Umbilical cord (tissue), 1 donor: ENCODE measurements at regions not wholly inside any gene's neighbourhood (a gene's known extent, or its start where the extent isn't known, plus 50 kb on each side); places are given as distances from the start of the nearest gene placed in this dataset.
"Not testable (repeated sequence)": the region's sequence is repeated elsewhere in the genome, so short reads cannot be mapped to it uniquely, and the experiment has no call there.

Experiments used
- DNase-seq: peaks from one replicate; pipeline ENCODE4 v3.0.0-alpha.2; 2015; ENCODE audit warnings: low spot score

DNA sequence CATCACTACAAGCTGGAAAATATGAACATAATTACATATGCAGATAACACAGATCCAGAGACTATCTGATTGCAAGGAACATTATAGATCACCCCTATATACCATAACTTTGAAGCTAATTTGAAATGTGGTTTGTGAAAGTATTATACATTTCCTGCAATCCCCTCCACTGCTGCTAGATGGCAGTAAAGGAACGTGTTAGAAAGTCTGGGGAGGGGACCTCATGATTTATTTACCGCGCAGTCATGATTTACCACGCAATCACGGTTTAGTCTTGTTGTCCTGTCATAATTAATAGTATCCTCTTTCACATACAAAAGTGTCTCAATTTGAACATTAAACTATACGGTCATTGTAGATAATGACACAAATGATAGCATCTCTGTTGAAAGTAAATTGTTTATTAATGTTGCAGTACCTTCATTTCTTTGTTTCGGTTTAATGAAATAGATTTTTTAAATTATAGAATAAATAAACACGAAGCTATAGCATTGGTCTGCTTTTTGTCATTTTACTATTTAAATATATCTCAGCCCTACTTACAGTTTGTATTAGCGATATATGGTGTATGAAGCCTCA lies 145.3 kb upstream of the PRSS1 start:
- DNase-seq: peak; percentile 51

DNA sequence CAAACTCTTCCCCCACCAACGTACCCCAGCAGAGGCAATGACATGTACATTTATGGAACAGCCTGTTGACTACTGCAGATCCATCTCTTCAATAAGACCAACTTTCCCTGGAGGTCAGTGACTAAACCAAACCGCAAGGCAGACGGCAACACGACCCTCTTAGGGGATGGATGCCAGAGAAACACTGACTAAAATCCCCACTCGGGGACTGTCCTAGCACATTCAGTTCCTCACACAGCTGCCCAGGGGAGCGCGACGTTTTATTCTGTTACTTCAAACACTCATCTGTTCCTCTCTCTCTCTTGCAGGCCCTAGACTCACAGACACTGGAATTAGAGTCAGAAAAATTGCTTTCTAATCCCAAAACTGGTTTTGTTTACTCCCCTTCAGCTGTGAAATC lies 146.5 kb upstream of the PRSS1 start:
- DNase-seq: no peak

DNA sequence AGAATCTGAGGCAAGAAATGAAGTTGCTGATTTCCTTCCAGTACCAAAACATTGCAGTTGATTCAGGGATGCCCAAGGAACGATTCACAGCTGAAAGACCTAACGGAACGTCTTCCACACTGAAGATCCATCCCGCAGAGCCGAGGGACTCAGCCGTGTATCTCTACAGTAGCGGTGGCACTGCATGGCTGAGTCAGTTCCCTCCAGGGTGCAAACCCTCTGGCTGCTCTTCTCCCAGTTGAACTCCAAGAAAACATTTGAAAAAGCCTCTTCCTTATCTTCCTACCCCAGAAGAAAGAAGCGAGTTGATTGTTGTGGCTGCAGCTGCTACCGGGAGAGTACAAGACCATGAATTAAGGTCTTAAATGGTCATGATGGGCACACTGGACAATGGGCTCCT lies 147.1 kb upstream of the PRSS1 start:
- no peak for DNase-seq

DNA sequence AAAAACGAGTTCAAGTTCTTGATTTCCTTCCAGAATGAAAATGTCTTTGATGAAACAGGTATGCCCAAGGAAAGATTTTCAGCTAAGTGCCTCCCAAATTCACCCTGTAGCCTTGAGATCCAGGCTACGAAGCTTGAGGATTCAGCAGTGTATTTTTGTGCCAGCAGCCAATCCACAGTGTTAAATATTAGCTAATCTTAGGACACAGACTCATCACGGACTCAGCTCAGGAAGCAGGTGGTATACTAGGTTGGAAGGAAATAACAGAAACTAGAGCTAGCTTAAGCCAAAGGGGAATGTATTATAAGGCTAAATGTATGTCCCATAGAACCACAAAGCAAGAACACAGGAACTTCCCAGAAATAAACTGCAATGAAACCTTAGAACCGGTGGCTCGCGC lies 151.0 kb upstream of the PRSS1 start:
- DNase-seq: no peak

DNA sequence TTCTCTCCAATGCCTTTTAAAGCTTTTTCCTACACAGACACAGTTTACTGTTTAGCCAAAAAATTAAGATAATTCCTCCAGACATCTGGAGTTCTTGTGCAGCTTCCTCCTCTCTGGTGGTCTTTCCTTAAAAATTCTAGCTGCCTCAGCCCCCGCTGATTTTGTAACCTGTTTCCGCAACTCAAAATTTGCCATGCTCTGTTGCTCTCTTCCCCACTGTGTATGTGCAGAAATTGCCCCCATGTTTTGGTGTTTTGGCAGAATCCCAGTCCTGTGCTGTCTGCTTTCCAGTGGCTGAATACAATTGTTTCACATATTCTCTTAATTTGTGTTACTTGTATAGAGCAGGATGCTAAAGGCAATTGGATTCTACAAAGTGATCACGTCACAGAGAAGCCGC lies 151.7 kb upstream of the PRSS1 start:
- no peak for DNase-seq

DNA sequence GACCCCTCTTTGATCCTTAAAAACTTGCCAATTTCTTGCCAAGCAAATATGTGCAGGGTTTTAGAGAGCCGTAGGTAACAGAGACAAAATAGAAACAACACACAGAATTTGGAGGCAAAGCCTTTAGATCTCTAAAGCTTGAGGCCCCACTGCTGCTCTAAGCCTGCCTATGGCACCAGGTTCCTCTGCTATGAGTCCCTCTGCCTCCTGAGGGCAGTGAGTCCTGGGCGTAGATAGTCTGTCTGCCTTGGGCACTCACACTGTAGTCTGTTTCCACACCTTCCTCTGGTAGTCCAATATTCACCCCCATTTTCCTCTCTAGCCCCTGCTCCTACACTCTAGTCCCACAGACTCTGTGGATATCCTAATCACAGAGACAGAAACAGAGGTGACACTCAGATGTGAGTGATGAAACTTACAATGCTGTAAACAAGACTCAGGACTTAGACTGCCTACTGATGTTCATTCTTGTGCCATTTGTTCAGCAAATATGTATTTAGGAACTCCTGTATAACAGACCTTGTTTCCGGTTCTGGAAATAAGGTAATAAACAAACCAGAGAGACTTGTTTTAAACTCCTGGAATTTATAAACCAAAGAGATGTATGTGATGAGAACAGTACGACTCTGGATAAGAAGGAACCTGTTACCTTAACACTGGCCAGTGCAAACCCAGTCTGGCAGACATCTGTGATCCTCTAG lies 153.3 kb upstream of the PRSS1 start:
- DNase-seq: no peak

DNA sequence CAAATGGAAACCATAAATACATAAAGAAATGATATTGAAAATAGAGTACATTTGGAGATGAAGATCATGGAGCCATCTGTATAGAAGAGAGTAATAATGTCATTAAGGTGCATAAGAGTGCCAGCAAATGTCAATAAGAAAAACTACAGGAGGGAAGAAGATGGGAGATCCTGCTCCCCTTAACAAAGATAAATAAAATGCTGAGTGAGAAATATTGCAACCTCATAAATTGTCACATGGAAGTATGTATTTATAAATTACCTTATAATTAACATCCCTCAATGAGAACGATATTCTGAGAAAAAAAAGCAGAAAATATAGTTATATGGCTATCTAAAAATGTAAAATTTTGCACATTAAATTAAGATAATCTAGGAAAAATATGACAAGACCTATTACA lies 155.2 kb upstream of the PRSS1 start:
- no peak for DNase-seq

DNA sequence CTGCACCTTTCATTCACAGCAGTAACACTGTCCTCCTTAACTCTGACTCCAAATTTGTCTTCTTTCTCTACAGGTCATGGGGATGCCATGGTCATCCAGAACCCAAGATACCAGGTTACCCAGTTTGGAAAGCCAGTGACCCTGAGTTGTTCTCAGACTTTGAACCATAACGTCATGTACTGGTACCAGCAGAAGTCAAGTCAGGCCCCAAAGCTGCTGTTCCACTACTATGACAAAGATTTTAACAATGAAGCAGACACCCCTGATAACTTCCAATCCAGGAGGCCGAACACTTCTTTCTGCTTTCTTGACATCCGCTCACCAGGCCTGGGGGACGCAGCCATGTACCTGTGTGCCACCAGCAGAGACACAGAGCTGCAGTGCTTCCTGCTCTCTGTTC lies 156.2 kb upstream of the PRSS1 start:
- DNase-seq: no peak

DNA sequence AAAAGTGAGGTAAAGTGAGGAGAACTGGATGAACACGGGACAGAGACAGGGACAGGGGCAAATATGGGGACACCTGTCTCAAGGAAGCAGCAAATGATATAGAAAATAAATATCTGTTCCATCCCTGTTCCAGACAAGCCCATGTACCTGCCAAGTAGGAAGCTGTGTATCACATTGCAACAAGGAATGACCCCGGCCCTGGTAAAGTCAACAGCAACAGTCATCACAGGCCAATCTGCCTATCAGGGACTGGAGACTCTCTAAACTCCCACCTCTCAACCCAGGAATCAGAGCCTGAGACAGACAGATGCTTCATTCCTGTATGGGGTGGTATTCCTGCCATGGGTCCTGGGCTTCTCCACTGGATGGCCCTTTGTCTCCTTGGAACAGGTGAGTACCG lies 156.6 kb upstream of the PRSS1 start:
- DNase-seq: no peak

DNA sequence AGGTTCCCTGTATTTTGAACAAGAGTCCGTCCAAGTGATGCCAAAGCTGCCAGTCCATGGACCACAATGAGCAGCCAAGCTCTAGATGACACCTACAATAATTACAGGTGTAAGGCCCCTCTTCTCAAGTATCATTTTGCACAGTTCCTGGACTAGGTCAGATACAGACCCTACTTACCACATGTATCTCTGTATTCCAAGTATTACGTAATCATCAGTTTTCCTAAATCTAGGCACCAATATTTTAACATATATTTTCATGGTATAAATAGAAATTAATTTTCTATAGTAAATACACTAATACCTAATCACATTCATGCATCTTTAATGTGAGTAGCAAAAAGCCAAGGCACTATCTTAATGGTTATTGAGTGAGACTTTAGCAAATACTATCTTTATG lies 157.0 kb upstream of the PRSS1 start:
- DNase-seq: no peak

DNA sequence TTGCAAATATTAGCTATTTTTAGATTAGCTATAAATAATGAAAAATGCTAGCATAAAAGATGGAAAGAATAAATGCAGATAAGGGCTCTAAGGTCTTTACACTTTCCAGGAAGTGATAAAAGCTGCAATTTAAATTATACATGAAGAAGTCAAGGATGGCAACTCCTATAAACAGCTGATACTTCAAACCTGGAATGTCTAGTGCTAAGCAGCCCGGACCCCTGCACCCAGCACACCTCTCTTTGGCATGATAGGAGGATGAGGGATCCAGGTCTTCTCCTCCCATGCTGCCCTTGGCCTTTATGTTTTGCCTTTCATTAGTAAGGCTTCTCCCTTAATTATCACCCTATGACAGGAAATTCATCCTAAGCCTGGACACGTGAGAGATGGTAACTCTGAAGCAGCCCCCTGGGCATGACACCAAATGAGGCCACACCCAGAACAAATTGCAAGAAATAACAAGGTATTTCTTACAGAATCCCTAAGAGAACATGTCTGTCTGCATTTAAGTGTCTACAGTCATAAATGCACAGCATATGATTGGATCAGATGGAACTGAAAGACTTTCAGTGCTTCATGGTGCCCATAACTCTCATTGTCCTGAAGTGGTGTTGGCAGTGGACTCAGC lies 158.3 kb upstream of the PRSS1 start:
- no peak for DNase-seq

DNA sequence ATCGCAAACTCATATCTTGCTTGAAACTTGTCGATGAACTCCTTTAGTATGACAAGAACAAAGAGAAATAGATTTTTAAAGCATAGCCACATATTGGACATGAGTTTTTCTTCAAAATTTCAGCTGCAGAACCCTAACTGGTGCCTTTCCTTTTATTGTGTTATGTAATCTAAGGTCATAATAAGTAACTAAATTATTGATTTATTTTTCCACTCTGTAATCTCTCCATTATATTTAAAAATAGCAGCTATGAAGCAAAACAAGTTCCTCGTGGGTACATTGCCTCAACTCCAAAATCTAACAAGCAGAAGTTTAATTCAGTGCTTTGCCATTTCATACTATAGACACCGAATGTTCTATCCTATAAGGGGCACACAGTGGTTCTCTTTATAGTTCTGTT lies 159.2 kb upstream of the PRSS1 start:
- DNase-seq: no peak

DNA sequence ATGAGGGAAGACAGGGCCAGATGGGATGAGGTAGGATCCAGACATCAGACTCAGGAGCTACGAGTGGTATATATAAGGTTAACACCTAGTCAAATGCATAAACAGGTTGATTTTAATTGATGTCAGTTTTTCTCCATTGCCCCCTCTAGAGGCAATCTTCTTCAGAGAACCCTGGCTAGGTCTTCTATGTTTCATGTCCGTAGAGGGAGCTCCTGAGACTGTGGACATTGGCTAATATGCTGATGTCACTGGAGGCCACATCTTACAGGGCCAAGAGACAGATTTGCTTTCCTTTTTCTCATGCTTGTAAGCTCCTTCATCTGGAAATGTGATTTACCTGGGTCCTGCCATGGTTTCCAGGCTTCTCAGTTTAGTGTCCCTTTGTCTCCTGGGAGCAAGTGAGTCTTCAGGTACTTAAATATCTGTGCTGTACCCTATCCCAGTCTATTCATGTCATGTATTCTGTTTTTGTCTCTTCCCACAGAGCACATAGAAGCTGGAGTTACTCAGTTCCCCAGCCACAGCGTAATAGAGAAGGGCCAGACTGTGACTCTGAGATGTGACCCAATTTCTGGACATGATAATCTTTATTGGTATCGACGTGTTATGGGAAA lies 161.6 kb upstream of the PRSS1 start:
- DNase-seq: no peak

DNA sequence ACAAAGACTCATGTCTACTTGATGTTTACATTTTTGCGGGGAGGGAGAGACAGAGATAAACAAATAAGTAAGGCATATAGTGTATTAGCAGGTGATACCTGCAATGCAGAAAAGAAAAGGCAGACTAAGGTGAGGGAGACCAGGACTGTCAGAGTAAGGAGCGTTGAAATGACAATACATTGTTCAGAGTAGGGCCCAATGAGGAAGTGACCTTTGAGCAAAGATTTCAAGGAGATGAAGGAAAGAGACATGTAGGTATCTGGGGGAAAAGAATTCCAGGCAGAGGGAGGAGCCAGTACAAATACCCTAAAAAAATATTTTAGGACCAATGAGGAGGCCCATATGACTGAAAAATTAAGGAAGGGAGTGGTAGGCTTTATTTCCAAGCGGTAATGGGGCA lies 162.7 kb upstream of the PRSS1 start:
- DNase-seq: no peak

DNA sequence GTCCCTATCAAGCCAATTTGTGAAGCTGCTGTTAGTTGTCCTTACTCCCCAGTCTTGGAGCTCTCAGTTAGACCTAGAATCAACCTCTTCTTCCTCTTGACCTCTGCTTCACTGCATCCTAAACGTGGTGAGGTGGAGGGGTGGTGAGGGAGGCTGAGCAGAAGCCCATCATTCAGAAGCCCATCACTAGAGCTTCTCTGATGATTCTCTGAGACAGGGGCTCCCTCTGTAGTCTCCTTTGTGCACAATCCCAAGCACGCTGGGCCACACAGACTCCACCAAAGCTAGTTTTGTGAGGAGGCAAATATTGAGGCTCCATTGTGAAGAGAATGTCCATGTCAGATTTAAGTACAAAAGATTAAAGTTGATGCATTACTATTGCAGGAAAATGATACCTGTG lies 163.8 kb upstream of the PRSS1 start:
- no peak for DNase-seq

DNA sequence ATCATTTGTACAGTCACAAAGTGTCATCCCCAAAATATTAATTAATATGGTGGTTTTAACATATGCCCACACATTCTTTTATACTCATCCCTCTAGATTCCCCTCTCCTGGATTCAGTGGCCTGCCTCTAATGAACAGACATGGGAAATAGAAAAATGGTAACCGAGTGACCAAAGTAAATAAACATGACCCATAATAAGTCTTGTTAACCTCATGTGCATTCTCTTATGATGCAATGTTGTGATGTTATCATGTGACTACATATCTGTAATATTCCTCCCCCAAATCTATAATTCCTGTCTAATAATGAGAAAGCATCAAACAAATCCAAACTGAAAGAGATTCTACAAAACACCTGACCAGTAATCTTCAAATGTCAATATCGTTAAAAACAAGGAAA lies 164.5 kb upstream of the PRSS1 start:
- no peak for DNase-seq

DNA sequence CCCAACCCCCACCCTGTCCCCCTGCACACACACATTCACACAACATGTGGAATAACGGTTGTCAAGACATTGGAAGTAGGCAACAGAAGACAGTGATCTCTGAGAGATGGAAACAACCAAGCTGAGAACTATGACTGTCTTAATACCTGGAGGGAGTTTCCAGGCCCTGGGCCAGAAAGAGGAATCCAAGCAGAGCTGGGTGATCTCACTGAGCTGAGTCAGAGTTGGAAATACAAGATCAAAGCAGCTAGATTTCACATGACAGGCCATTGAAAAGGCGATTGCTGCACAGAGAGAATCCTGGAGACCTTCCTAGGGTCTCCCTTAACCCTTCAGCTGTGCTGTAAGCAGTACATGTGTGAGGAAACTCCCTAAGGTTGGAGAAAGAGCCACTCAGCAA lies 165.8 kb upstream of the PRSS1 start:
- peak; percentile 96 for DNase-seq

DNA sequence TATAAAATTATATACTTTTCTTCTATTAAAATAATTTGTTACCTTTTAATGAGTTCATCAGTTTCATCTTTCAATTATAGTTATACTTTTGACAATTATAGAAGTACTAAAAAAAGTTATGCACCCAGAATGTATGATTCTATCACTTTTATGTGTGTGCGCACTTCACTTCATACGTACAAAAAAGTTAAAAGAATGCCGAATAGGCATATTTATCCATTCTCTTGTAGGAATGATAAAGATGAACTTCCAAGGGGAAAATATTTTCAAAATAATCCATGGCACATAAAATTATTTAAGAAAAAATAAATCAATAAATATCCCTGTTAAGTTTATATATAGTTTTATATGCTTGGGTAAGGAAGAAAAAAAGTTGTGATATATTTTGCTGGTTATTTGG lies 166.9 kb upstream of the PRSS1 start:
- no peak for DNase-seq

DNA sequence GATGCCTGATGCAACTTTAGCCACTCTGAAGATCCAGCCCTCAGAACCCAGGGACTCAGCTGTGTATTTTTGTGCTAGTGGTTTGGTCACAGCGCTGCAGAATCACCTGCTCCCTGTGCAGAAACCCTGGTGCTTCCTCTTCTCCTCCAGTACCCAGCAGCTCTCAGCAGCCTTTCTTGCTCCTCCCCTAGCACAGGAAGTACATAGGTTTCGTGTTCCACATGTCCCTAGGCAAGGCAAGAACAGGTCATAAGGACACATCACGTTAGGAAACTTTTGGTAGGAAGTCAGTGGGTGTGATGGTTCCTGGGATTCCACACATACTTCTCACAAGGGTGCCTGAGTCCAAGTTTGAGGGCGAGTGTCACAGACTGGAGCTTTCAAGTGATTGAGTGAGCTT lies 167.9 kb upstream of the PRSS1 start:
- no peak for DNase-seq

DNA sequence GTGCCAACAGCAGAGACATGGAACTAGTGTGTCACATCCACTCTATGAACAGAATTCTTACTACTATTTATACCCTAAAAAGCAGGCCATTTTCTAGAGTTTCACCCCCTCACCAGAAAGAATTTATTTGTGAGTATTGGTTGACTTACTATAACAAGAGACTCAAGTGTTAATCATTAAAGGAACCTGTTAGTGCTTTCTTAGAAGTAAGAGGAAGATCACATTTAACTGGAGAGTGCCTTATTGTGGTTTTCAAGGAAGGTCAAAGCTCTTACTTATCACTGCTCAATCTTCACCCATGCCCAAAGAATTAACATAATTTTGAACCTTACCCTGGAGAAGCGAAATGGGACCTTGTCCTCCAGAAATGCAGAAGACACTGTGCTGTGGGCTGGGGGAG lies 169.3 kb upstream of the PRSS1 start:
- no peak for DNase-seq

DNA sequence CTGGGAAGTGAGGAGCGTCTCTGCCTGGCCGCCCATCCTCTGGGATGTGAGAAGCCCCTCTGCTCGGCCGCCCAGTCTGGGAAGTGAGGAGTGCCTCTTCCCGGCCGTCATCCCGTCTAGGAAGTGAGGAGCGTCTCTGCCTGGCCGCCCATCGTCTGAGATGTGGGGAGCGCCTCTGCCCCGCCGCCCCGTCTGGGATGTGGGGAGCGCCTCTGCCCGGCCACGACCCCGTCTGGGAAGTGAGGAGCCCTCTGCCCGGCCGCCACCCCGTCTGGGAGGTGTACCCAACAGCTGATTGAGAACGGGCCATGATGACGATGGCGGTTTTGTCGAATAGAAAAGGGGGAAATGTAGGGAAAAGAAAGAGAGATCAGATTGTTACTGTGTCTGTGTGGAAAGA lies 173.9 kb upstream of the PRSS1 start:
- not testable (repeated sequence) for DNase-seq

DNA sequence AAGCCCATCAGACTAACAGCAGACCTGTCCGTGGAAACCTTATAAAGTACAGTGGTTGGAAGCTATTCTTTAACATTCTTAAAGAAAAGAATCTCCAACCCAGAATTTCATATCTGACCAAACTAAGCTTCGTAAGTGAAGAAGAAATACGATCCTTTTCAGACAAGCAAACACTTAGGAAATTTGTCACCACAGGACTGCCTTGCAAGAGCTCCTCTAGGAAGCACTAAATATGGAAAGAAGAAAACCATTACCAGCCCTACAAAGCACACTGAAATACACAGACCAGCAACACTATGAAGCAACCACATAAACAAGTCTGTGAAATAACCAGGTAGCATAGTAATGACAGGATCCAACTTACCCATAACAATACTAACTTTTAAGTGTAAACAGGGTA lies 177.7 kb upstream of the PRSS1 start:
- no peak for DNase-seq

DNA sequence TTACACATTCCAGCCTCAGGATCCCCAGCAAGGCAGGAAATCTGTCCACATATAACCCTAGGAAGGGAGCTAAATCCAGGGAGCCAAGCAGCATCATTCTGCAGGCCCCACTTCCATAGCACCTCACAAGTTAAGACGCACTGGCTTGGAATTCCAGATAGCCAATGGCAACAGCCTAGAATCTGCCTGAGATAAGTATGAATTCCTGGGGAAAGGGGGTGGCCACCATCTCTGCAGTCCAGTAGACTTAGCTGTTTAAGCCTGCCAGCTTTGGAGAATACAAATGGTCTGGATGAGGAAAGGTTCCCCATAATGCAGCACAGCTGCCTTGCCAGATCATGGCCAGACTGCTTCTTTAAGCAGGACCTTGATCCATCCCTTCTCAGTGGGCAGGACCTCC lies 179.4 kb upstream of the PRSS1 start:
- peak; percentile 60 for DNase-seq
